Stimulated activated CD4-positive, alpha-beta T cell treated with anti-CD3 and anti-CD28 coated beads, Interleukin-2, amount 100 ng/mL, for 48 hours (primary cell): ENCODE measurements at regions not wholly inside any gene's neighbourhood (a gene's known extent, or its start where the extent isn't known, plus 50 kb on each side); places are given as distances from the start of the nearest gene placed in this dataset.
"Not testable (repeated sequence)": the region's sequence is repeated elsewhere in the genome, so short reads cannot be mapped to it uniquely, and the experiment has no call there.

ENCODE experiments used
- DNase-seq, 2 donors: peaks; one replicate each; pipeline ENCODE4 v3.0.0-alpha.2; 2020

DNA sequence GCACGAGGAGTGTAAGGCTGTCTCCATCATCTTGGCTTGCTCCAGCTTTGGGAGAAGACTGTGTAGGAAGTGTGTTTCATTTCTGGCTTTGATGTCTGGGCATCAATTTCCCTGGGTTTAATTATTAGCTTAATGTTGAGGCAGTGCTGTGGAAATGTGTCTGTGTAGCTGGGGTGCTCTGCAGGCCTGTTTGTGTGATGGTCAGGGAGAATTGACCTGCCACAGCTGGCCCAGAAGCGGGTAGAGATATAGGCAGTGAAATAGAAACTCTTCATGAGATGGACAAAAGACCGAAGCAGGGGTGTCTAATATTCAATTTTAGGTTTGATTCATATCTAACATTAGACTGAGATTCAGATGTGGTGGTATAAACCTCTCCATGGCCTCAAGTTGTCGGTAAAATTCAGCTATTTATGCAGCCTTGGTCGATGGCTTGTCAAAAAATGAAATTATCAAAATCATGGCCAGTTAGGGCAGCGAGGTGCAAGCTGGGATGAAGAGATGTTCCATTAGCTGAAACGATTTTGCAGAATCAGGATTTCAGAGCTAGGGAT is 95.3 kb upstream of the SNX9 start:
- no peak for DNase-seq

DNA sequence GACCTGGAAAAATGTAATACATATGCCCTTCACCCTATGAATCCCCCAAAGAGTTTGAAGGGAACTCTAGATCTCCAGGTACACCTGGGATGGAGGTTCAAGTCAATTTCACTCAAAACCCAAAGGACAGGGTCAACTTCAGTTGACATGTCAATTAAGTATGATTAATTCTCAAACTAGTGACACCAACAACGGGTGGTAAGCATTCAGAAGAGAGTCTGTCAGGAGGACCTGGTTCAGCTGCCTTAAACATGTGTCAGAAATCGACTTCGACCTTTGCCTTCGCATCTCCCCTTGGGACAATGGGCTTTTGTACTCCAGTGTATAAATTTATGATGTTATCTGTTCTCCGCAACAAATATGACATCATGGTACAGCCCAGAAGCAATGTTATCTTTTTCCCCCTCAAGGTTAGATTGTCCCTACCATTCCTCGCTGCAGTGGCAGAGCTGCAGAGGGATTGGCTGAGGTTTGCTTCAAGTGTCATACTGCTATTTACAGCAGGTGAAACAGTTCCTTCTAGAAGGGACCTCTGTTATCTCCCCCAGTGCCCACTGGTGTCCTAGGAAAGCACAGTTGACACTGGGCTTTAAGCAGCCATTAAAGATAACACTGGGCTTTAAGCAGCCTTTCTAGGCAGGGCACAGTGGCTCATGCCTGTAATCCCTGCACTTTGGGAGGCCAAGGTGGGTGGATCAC is 94.7 kb upstream of the SNX9 start:
- no peak for DNase-seq

DNA sequence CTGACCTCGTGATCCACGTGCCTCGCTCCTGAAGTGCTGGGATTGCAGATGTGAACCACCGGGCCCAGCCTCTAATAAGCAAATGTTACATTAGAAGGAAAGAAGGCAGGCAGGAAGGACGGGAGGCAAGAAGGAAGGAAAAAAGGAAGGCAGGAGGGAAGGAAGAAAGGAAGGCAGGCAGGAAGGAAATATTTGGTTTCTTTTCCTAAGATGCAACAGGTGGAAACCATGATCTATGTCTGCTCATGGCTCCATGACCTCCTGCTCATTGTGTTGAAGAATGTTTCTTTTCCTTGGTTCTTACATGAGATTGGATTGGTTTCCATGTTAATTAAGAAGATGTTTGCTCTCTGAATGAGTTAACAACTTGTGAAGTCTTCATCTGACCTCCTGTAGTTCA is 91.8 kb upstream of the SNX9 start:
- DNase-seq: no peak

DNA sequence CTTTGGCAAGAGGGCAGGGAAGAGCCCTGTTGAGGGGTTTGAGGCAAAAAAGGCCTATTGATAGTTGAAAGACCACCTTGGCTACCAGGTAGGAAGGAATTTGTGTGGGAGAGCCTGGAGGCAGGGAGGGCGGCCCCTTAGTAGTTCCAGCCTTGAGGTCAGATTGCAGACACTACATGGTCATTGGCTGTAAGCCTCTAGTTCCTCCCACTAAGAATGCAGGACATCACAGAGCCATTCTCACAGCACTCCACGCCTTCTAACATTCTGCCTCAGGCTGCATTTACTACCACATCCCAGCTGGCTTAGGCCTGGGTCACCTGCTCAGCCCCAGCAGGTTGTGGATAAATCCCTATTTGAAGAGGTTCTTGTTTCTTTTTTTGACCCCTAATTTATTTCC is 91.0 kb upstream of the SNX9 start:
- no peak for DNase-seq

DNA sequence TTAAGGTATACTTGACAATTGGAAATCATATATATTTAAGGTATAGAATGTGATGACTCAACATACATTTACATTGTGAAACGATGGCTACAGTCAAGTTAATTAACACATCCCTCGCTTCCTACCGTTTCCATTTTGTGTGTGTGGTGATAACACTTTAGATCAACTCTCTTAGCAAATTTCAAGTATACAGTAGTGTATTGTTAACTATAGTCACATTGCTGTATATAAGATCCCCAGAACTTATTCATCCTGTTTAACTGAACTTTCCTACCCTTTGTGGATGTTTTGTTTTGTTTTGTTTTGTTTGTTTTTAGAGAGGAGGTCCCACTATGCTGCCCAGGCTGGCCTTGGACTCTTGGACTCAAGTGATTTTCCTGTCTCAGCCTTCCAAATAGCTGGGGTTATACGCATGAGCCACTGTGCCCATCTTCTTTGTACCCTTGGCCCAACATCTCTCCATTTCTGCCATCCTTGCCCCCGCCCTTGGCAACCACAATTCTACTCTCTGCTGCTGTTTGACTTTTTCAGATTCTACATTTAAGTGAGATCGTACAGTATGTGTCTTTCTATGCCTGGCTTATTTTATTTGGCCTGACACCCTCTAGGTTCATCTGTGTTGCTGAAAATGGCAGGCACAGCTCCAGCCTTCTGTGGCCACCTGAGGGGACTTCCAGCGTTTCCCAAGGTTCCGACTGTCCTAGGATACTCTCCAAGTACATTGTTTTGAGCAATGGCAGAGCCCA is 90.5 kb upstream of the SNX9 start:
- DNase-seq: no peak

DNA sequence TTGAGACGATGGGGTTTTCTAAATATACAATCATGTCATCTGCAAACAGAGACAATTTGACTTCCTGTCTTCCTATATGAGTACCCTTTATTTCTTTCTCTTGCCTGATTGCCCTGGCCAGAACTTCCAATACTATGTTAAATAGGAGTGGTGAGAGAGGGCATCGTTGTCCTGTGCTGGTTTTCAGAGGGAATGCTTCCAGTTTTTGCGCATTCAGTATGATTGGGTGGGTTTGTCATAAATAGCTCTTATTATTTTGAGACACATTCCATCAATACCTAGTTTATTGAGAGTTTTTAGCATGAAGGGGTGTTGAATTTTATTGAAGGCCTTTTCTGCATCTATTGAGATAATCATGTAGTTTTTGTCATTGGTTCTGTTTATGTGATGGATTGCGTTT is 86.5 kb upstream of the SNX9 start:
- not testable (repeated sequence) for DNase-seq

DNA sequence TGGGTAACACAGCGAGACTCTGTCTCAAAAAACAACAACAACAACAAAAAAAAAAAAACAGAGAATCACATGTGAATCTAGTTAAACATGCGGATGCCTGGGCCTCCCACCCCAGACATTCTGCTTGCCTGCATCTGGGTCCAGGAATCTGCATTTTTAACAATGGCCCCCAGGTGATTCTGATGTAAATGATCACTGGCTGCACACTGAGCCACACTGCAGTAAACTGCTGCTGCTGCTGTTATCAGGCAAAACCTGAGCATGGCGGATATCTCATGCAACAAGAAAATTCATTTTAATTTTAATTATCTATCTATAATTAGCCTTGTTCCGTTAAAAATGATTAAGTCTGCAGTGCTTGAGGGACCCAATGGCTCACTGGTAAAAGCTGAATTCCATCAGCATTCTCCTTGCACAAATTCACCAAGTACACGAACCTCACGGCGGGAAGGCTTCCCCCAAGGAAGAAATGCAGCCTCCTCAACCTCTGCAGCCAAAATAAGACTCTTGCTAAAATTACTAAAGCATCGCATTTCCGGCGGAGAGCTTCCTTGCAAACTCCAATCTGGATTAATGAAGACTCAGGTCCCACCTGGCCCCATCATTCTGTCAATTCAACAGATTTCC is 81.6 kb upstream of the SNX9 start:
- no peak for DNase-seq

DNA sequence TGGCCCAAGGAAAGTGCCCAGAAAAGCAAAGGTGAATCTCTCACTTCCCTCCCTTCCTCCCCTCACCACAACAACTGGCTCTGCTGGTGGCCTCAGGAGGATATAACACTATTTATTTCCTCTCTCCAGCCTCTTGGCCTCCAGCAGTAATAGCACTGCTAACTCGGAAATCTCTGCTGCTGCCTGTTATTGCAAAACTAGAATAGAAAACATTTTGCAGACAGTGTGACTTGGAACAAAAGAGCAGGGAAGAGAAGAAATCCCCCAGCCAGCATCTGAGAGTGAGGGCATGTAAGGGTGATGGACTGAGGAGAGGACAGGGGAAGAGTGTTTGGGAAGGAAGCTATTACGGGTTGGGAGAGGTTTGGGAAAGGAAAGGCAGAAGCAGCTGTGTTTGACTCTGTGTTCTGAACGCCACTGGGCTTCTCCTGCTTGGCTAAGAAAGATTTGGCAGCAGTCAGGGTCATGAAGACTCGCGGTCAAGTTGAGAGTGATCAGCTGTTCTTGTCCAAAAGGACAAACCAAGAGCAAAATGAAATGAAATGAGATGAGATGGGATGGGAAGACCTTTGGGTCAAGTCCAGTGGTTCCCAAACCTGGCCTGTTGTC is 81.0 kb upstream of the SNX9 start:
- no peak for DNase-seq

DNA sequence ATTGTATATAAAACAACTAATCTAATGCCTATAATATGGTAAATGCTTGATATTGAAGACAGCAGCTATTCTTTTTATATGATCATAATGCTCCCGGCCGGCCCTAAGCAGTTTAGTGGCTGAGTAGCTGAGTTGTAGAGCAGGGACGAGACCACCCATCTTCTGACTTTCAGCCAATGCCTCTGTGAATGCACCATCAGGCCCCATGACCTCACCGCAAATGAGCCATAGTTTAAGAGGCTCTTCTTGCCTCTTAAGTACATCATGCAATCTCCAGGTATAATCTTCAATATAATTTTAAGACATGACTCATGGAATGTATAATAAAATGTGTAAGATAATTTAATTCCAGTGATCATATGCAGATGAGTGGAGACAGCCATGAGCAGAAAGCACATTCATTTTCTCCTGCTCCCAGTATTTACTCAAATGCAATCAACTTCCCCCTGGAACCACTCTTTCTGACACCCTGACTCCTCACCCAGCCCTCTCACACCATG is 78.9 kb upstream of the SNX9 start:
- no peak for DNase-seq

DNA sequence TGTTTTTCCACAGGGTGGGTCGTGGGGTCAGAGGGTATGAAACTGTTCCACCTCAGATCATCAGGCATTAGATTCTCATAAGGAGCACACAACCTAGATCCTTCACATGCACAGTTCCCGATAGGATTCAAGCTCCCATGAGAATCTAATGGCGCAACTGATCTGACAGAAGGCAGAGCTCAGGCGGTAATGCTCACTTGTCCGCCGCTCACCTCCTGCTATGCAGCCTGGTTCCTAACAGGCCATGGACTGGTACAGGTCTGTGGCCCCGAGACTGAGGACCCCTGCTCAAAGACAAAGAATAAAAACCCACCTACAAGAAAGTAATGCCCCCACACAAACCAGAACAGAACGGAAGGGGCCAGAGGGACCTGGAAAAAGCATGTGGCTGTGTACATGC is 76.1 kb upstream of the SNX9 start:
- no peak for DNase-seq

DNA sequence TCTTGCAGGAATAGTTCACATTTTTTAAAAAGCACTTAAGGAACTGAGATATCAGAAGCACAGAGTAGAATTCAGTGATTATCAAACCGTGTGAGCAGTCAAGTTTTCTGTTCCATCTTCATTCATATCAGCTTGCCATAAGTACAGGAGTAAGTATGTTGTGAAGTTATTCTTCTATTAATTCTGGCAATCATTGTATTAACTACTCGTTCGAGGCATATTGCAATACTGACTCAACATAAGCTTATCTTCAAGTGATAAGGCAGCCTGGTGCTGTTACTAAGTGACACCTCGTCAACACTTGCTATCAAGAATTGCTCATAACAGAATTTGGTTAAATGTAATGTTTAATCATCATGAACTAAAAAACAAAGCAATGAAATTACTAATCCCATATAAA is 75.7 kb upstream of the SNX9 start:
- no peak for DNase-seq

DNA sequence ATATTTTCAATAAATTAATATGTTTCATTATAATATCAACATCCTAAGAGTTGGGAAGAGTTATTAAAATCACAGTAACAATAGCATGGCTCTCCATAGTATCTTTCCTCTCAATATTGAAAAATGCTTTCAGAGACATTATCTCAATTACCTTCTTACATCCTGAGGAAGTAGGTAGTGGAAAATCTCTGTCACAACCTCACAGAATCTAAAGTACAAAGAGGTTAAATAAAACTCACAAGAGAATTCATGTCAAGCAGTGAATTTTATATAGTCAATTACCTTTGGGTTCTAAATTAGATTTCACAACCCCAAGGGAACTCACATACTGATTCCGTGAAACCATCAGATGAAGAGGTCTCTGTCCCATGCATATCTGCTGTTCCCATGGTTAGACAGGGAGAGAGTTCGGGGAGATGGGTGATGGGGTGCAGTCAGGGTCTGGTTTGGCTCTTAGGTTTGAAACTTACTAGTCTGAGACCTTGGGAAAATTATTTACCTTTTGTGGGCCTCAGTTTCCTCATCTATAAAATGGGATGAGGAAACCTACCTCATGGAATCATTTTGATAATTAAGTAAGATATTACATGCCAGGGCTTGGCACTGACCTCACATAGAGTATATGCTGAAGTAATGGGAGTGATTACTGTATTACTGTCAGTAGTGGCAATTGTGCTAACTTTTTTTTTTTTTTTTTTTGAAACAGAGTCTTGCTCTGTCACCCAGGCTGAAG is 74.0 kb upstream of the SNX9 start:
- DNase-seq: no peak

DNA sequence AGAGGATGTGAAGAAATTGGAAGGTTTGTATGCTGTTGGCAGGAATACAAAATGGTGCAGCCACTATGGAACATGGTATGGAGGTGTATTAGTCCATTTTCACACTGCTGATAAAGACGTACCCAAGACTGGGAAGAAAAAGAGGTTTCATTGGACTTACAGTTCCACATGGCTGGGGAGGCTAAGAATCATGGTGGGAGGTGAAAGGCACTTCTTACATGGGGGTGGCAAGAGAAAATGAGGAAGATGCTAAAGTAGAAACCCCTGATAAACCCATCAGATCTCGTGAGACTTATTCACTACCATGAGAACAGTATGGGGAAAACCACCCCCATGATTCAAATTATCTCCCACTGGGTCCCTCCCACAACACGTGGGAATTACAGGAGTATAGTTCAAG is 72.1 kb upstream of the SNX9 start:
- DNase-seq: not testable (repeated sequence)

DNA sequence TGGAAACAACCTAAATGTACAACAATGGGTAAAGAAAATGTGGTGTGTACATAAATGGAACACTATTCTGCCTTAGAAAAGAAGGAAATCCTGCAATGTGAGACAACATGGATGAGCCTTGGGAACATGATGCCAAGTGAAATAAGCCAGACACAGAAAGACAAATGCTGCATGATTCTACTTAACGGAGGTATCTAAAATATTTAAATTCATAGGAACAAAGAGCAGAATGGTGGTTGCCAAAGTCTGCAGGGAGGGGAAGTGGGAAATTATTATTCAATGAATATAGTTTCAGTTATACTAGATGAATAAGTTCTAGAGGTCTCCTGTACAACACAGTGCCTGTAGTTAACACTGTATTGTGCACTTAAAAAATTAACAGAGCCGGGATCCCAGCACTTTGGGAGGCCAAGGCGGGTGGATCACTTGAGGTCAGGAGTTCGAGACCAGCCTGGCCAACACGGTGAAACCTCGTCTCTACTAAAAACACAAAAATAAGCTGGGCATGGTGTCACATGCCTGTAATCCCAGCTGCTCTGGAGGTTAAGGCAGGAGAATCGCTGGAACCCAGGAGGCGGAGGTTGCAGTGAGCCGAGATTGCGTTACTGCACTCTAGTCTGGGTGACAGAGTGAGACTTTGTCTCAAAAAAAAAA is 71.4 kb upstream of the SNX9 start:
- DNase-seq: no peak

DNA sequence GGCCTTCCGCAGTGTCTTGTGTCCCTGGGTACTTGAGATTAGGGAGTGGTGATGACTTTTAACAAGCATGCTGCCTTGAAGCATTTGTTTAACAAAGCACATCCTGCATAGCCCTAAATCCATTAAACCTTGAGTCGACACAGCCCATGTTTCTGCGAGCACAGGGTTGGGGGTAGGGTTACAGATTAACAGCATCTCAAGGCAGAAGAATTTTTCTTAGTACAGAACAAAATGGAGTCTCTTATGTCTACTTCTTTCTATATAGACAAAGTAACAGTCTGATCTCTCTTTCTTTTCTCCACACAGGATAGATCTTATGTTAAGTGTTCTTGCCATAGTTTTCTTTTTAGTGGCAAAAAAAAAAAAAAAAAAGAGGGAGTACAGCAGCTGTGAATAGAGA is 70.2 kb upstream of the SNX9 start:
- DNase-seq: not testable (repeated sequence)

DNA sequence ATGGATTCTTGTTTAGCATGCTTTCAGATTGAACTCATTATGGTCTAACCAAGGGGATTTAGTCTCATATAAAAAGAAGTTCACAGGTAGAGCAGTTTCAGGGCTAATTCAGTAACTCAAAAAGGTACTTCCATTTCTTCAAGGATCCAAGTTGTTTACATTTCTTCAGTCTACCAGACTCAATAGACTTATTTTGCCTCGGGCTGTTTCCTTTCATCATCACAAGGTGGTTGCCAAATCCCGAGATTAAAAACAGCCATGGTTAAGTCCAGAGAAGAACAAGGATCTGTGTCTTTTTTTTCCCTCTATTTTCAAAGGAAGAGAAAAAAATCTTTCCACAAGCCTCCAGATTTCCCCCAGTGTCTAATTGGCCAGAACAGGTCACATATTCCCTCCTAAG is 69.8 kb upstream of the SNX9 start:
- no peak for DNase-seq

DNA sequence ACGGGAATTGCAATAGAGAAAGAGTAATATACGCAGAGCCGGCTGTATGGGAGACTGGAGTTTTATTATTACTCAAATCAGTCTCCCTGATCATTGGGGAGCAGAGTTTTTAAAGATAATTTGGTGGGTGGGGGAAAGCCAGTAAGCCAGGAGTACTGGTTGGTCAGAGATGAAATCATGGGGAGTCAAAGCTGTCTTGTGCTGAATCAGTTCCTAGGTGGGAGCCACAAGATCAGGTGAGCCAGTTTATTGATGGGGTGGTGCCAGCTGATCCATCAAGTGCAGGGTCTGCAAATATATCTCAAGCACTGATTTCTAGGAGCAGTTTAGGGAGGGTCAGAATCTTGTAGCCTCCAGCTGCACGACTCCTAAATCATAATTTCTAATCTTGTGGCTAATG is 69.2 kb upstream of the SNX9 start:
- DNase-seq: not testable (repeated sequence)

DNA sequence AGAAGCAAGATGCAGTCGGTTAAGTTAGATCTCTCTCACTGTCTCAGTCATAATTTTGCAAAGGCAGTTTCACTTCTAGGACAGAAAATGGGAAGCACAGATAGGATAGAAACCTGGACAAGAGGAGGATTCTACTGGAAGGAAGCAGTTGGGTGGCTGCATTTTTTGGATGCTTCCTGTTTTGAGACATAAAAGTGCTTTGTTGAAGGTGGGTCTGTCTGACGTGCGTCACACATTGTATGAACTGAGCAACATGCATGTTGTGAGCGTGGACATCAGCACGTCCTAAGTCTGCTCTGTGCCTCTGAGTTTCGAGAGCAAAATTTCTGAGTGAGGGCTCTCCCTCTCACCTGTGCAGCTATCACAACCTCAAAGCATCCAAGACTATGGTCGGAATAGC is 68.7 kb upstream of the SNX9 start:
- no peak for DNase-seq

DNA sequence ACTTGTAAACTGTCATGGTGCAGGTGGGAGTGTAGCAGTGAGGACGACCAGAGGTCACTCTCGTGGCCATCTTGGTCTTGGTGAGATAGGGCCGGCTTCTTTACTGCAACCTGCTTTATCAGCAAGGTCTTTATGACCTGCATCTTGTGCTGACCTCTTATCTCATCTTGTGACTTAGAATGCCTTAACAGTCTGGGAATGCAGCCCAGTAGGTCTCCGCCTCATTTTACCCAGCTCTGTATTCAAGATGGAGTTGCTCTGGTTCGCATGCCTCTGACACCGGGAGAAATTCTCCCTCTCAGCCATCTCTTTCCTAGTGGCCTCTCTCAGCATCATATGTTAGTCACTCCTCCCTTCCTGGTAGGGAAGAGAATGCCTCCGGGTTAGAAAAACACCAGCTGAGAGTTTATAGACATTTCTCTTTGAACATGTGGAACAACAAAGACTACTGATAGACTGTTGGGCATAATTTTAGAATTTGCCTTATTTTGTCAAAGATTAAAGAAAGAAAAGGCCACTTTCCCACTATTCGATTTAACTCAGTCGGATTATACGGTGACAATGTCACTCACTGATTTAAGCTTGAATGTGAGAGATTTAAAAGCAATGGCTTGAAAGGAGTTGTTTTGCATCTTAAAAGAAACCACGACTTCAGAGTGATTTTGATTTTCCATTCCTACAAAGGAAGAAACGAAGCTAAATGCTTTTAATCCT is 67.9 kb upstream of the SNX9 start:
- DNase-seq: no peak

DNA sequence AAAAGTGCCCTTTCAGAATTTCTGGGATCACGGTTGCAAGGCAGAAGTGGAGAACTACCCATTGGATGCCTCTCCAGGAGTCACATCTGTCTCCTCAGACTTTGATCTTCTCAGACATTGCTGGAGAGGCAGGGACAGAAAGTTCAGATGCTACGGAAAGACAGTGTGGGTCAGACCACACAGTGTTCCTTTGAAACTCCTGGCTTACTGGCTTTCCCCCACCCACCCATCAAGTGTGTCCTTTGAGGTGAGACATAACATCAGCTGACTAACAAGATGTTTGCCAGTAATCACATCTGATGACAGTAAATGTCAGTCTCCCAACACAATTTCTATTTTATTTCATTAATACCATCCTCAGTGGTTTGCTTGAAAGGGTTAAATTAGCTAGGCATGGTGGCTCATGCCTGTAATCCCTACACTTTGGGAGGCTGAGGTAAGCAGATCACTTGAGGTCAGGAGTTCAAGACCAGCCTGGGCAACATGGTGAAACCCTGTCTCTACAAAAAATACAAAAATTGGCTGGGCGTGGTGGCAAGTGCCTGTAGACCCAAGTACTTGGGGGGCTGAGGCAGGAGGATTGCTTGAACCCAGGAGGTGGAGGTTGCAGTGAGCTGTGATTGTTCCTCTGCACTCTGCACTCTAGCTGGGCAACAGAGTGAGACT is 67.2 kb upstream of the SNX9 start:
- DNase-seq: peak in 1 of 2 donors; percentile 60
